ENCODE measurements at regions not wholly inside any gene's neighbourhood (a gene's known extent, or its start where the extent isn't known, plus 50 kb on each side); places are given as distances from the start of the nearest gene placed in this dataset.

DNA sequence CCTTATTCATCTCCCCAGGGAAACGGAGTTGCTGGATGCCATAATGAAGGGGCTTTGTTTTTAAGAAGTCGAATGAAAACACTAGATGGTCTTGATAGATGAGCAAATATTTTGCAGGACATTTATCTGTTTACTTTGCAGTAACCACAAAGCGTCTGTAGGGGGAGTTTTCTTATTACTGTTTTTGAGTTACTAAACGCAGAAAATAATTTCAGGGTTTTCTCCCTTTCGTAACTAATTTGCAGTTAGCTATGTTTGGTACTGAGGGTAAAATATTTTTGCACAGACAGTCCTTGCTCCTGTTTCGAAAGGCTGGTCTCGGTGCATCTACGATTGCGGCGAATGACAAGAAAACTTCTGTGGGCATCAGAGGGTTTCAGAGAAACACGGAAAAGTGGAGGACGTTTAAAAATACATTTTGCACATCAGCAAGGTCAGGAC lies 505.6 kb upstream of the MKI67 start:
- Histone ChIP-seq H3K27me3 (ENCODE audit: insufficient read depth) (no peaks in the 10 kb centered on the region), H3K79me2 (ENCODE audit: insufficient read depth) (no peaks in the 10 kb centered on the region), H3K36me3 (replicated peaks in 1 of 2; ENCODE audit: control insufficient read depth in 1 of 2, insufficient read depth in 2 of 2, low read length in 1 of 2) (no peaks in the 10 kb centered on the region), H3K27ac (ENCODE audit: low read depth in 2 of 2, low read length in 1 of 2) (no peak overlapping the region), H3K4me2 (no peak overlapping the region), H2AFZ (ENCODE audit: low read depth) (no peak overlapping the region), H3K9me3 (0 out of 2 replicates have a peak, but pooled peaks cover 4% of the 10 kb centered on the region), H3K9ac (no peak overlapping the region), H3K9me2 (no peaks in the 10 kb centered on the region), H3K4me3 (ENCODE audit: low read depth in 2 of 2, low read length in 1 of 2) (peak overlapping the region in 1 of 2 experiments; percentile 29; a peak in 1 of 4 replicates), H3K4me1 (ENCODE audit: control insufficient read depth in 1 of 2, insufficient read depth in 2 of 2, low read depth in 1 of 2, low read length in 1 of 2) (peaks cover 0 to 6% of the 10 kb centered on the region in 2 experiments; a peak in 1 of 4 replicates), H3F3A (replicated peaks; ENCODE audit: insufficient read depth) (no peaks in the 10 kb centered on the region), H4K20me1 (ENCODE audit: insufficient read depth) (no peaks in the 10 kb centered on the region)
- WGBS (ENCODE audit: low lambda C conversion rate) = 41% methylated on average over 12 of the region's 12 CpGs
- ChIA-PET CTCF (interaction anchor here (0.8 to 2.1 kb wide), 16 partner anchors 9 to 388 kb away, joined by 3 to 10 read pairs (median 4); no protein-coding TSS in a partner anchor), POLR2A (no interaction called here)
- peak; percentile 36 for DNase-seq
- TF ChIP-seq CHD2 (IDR thresholded peaks at IDR 0.05; ENCODE audit: low read length, partially characterized antibody) = no peak
- TF ChIP-seq RAD21 (IDR thresholded peaks at IDR 0.05; ENCODE audit: low read length) = peak; percentile 53
- no peak for TF ChIP-seq RFX5 (IDR thresholded peaks at IDR 0.05; ENCODE audit: low read length)
- no peak for TF ChIP-seq REST (IDR thresholded peaks at IDR 0.05; ENCODE audit: low read depth, low read length)
- TF ChIP-seq SMC3 (IDR thresholded peaks at IDR 0.05; ENCODE audit: low read depth, low read length) = 0 out of 2 replicates have a peak, but pooled peaks have one; percentile 9
- TF ChIP-seq MXI1 (IDR thresholded peaks at IDR 0.05; ENCODE audit: low read depth, low read length) = no peak
- peak; percentile 37 for TF ChIP-seq CTCF (IDR thresholded peaks at IDR 0.05)

DNA sequence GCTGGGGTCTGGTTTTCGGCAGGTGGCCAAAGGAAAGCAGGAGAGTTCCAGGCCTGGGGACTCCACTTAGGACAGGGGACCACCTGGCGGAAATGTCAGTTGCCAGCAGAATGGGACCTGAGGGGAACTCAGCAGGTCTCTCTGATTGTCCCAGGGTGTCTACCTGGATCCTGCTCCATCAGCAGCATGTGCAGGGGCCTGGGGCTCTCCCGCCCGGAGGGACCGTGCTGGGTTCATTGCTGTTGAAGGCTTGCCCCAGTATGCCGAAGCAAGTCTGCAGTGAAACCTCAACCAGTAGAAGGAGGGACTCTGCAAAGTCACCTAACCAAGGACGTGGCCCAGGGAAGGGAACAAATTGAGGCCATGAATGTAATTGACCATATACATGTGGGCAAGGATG lies 506.5 kb upstream of the MKI67 start:
- 54% methylated on average over 7 of the region's 7 CpGs for WGBS (ENCODE audit: low lambda C conversion rate)
- no peak for DNase-seq
- no peaks in the 10 kb centered on the region for H3K79me2 ChIP-seq (ENCODE audit: insufficient read depth)
- H3K9me2 ChIP-seq = no peaks in the 10 kb centered on the region
- no peak overlapping the region for H2AFZ ChIP-seq (ENCODE audit: low read depth)
- no peaks in the 10 kb centered on the region for H3K27me3 ChIP-seq (ENCODE audit: insufficient read depth)
- H3K9ac ChIP-seq = no peak overlapping the region
- ChIA-PET POLR2A (no interaction called here), CTCF (interaction anchor here (0.8 to 2.0 kb wide), 5 partner anchors 11 to 387 kb away, joined by 3 to 6 read pairs (median 5); no protein-coding TSS in a partner anchor)
- 0 out of 2 replicates have a peak, but pooled peaks cover 4% of the 10 kb centered on the region for H3K9me3 ChIP-seq
- no peak for TF ChIP-seq MEF2A (IDR thresholded peaks at IDR 0.05; ENCODE audit: borderline replicate concordance, low read depth)
- no peak for TF ChIP-seq SMC3 (IDR thresholded peaks at IDR 0.05; ENCODE audit: low read depth, low read length)
- no peak for TF ChIP-seq RXRA (IDR thresholded peaks at IDR 0.05; ENCODE audit: borderline replicate concordance, low read depth)
- no peak for TF ChIP-seq IRF3 (IDR thresholded peaks at IDR 0.05; ENCODE audit: low read depth, low read length)
- TF ChIP-seq ZBTB33 (IDR thresholded peaks at IDR 0.05; ENCODE audit: borderline replicate concordance, low read depth) = no peak
- TF ChIP-seq TCF12 (IDR thresholded peaks at IDR 0.05) = no peak
- peaks cover 0 to 6% of the 10 kb centered on the region in 2 experiments; a peak in 1 of 4 replicates for H3K4me1 ChIP-seq (ENCODE audit: control insufficient read depth in 1 of 2, insufficient read depth in 2 of 2, low read depth in 1 of 2, low read length in 1 of 2)
- H3F3A ChIP-seq (replicated peaks; ENCODE audit: insufficient read depth) = no peaks in the 10 kb centered on the region
- no peak overlapping the region for H3K4me3 ChIP-seq (ENCODE audit: low read depth in 2 of 2, low read length in 1 of 2)
- no peaks in the 10 kb centered on the region for H4K20me1 ChIP-seq (ENCODE audit: insufficient read depth)
- no peaks in the 10 kb centered on the region for H3K36me3 ChIP-seq (replicated peaks in 1 of 2; ENCODE audit: control insufficient read depth in 1 of 2, insufficient read depth in 2 of 2, low read length in 1 of 2)
- no peak overlapping the region for H3K4me2 ChIP-seq
- no peak overlapping the region for H3K27ac ChIP-seq (ENCODE audit: low read depth in 2 of 2, low read length in 1 of 2)
